CD4-positive, alpha-beta memory T cell (primary cell): ENCODE measurements at regions not wholly inside any gene's neighbourhood (a gene's known extent, or its start where the extent isn't known, plus 50 kb on each side); places are given as distances from the start of the nearest gene placed in this dataset.

Source experiments
- CTCF ChIA-PET: fragments of 350-600 bp; sonication (Branson Sonifier 250); formaldehyde crosslinking; loops from one replicate; lab custom pipeline; 2021; ENCODE audit warnings: inconsistent platforms; ENCODE audit not compliant: partially characterized antibody; lab: Charles Lee
- POLR2A ChIA-PET: fragments of 350-600 bp; sonication (Branson Sonifier 250); formaldehyde crosslinking; loops from one replicate; lab custom pipeline; 2021; ENCODE audit not compliant: partially characterized antibody; lab: Charles Lee
- DNase-seq, 5 donors: peaks; one replicate each; pipeline versions ENCODE4 v3.0.0 to v3.0.0-alpha.2; 2020 to 2022; ENCODE audit warnings: mixed read lengths in 1 of 5
- H3K27ac ChIP-seq: one replicate; pipeline ENCODE4 v1.7.0; 2013; ENCODE audit warnings: low read depth, low read length
- H3K27me3 ChIP-seq: 2 replicates; pipeline ENCODE4 v1.7.0; 2013; ENCODE audit warnings: mild to moderate bottlenecking, low read length, moderate library complexity; ENCODE audit not compliant: insufficient read depth
- H3K36me3 ChIP-seq: 2 replicates; pipeline ENCODE4 v1.7.0; 2013; ENCODE audit warnings: mild to moderate bottlenecking, low read length, moderate library complexity; ENCODE audit not compliant: insufficient read depth
- H3K4me1 ChIP-seq: 2 replicates; pipeline ENCODE4 v1.7.0; 2013; ENCODE audit warnings: mild to moderate bottlenecking, low read length, moderate library complexity; ENCODE audit not compliant: insufficient read depth
- H3K4me3 ChIP-seq, 2 donors: one replicate each; pipeline ENCODE4 v1.7.0; 2013; ENCODE audit warnings: low read length in 2 of 2, mild to moderate bottlenecking in 1 of 2
- H3K9me3 ChIP-seq, 2 donors: one replicate each; pipeline ENCODE4 v1.7.0; 2013; ENCODE audit warnings: low read length in 2 of 2, control low read depth in 1 of 2; ENCODE audit not compliant: control insufficient read depth in 1 of 2
- H3K27ac Mint-ChIP-seq, 7 donors: one replicate each; pipeline ENCODE4 v1.8.0; 2020 to 2021; ENCODE audit warnings: mixed read lengths in 7 of 7, mild to moderate bottlenecking in 6 of 7, inconsistent platforms in 3 of 7, moderate library complexity in 3 of 7
- H3K27me3 Mint-ChIP-seq, 2 donors: one replicate each; pipeline ENCODE4 v1.8.0; 2020 to 2021; ENCODE audit warnings: mixed read lengths in 2 of 2
- H3K36me3 Mint-ChIP-seq, 2 donors: one replicate each; pipeline ENCODE4 v1.8.0; 2020 to 2021; ENCODE audit warnings: mixed read lengths in 2 of 2, inconsistent platforms in 1 of 2, mild to moderate bottlenecking in 1 of 2
- H3K4me1 Mint-ChIP-seq, 4 donors: one replicate each; pipeline ENCODE4 v1.8.0; 2020 to 2021; ENCODE audit warnings: mixed read lengths in 4 of 4, mild to moderate bottlenecking in 1 of 4
- H3K4me3 Mint-ChIP-seq, 8 donors: one replicate each; pipeline ENCODE4 v1.8.0; 2020 to 2021; ENCODE audit warnings: mixed read lengths in 8 of 8, mild to moderate bottlenecking in 7 of 8, moderate library complexity in 6 of 8, inconsistent platforms in 3 of 8
- H3K9me3 Mint-ChIP-seq, 8 donors: one replicate each; pipeline ENCODE4 v1.8.0; 2020 to 2021; ENCODE audit warnings: mixed read lengths in 8 of 8, mild to moderate bottlenecking in 5 of 8, inconsistent platforms in 3 of 8, moderate library complexity in 1 of 8
- intact Hi-C: fragments of 100-400 bp; cut with micrococcal nuclease; formaldehyde crosslinking; loops from one replicate; pipeline ENCODE4 v1.15.1; 2023

DNA sequence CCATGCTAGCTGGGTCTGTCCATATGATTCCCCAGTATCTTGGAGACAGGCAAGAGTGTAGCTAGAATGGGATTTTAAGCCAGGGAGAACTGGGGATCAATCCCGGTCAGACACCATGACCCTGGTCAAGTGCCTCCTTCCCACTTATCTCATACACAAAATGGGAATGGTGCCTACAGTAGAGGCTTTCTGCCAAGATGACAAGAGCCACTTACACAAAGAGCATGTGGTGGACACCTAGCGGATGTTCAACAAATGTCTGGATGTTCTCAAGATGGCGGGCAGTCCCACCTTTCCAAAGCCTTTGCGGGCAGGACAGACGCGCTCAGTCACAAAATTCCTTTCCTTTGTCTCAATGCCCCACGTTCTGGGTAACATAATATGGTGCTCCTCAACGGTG, 57.3 kb downstream of the MAF start:
- no peak for DNase-seq
- H3K4me3 Mint-ChIP-seq, result no peak overlapping the region
- no peaks in the 10 kb centered on the region for H3K9me3 ChIP-seq
- H3K27me3 Mint-ChIP-seq, result peaks cover 1 to 4% of the 10 kb centered on the region in 2 donors
- no peak overlapping the region for H3K4me3 ChIP-seq
- ChIA-PET CTCF (no interaction called here), POLR2A (no interaction called here)
- peaks cover 0 to 1% (median 0%) of the 10 kb centered on the region in 4 donors for H3K4me1 Mint-ChIP-seq
- H3K36me3 Mint-ChIP-seq, result no peaks in the 10 kb centered on the region
- H3K27ac Mint-ChIP-seq, result no peak overlapping the region
- no peaks in the 10 kb centered on the region for H3K36me3 ChIP-seq
- no peaks in the 10 kb centered on the region for H3K27me3 ChIP-seq
- H3K9me3 Mint-ChIP-seq, result no peaks in the 10 kb centered on the region
- intact Hi-C loops, result no loop called here
- H3K27ac ChIP-seq, result no peak overlapping the region
- no peaks in the 10 kb centered on the region for H3K4me1 ChIP-seq

DNA sequence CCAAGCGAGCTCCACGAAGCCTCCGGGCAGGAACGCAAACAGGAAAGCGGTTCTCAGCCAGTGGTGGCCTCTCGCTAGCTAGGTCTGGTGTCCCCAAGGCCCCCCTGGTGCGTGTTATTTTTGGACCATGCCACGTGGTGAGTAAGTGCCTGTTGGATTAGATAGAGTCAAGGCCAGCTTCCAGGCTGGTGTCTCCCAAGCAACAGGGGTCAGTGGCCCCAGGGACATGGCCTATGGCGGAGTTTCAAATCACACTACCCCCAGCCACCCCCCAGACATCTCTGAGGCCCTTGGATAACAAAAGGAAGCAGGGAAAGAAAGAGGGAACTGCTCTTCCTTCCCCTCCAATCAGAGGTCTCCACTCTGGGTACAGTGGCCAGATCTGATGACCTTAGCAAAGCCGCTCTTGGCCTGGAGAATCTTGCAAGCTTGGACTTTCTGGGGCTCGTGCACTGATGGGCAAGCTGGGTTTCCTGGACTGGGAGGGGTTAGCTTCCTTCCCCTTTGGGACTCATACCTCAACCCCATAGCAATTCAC, 58.2 kb downstream of the MAF start:
- DNase-seq, result no peak
- no peak overlapping the region for H3K4me3 Mint-ChIP-seq
- H3K4me3 ChIP-seq, result no peak overlapping the region
- no peak overlapping the region for H3K27ac ChIP-seq
- ChIA-PET POLR2A (no interaction called here), CTCF (interaction anchor here (1.5 kb wide), 1 partner anchor 12 kb away, joined by 3 read pairs; no protein-coding TSS in a partner anchor)
- H3K4me1 ChIP-seq, result no peaks in the 10 kb centered on the region
- intact Hi-C loops, result no loop called here
- H3K27me3 Mint-ChIP-seq, result peaks cover 1 to 4% of the 10 kb centered on the region in 2 donors
- no peaks in the 10 kb centered on the region for H3K36me3 Mint-ChIP-seq
- H3K36me3 ChIP-seq, result no peaks in the 10 kb centered on the region
- no peak overlapping the region for H3K27ac Mint-ChIP-seq
- H3K4me1 Mint-ChIP-seq, result peaks cover 0 to 1% (median 0%) of the 10 kb centered on the region in 4 donors
- H3K9me3 Mint-ChIP-seq, result no peaks in the 10 kb centered on the region
- H3K27me3 ChIP-seq, result no peaks in the 10 kb centered on the region
- no peaks in the 10 kb centered on the region for H3K9me3 ChIP-seq

DNA sequence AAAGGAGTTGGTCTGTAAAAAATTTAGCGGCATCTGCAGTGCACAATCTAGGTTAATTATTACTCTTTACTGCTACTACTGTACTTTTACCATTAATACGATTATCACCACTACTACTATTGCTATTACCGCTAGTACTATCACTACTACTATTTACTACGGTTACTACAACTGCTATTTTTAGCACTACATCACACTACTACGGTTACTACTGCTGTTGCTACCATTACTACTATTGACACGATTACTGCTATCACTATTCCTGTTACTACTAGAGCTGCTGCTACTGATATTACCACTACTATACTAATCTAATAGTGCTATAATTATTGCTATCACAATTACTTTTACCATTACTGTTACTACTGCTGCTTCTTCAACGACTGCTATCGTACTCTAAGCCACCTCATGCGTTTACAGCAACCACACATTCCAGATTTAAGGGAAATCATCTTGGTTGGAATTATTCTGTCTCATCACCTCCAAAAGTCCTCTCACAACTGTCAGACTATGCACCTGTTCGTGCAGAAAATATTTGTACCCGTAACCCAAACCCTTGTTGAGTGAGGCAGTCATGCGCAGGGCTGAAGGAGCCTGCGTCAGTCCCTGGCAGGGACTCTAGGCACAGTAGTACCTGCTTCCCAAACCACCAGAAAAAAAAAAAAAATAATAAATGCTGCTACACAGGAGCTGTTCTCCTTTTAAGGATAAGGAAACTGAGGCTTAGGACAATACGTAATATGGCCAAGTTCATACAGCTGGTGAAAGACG, 59.5 kb downstream of the MAF start:
- intact Hi-C loops, result no loop called here
- DNase-seq, result no peak
- POLR2A ChIA-PET, result interaction anchor here (0.6 kb wide), 1 partner anchor 53 kb away, joined by 3 read pairs; no protein-coding TSS in a partner anchor
- H3K9me3 ChIP-seq, result no peaks in the 10 kb centered on the region
- no peak overlapping the region for H3K27ac ChIP-seq
- no peaks in the 10 kb centered on the region for H3K4me1 ChIP-seq
- no peaks in the 10 kb centered on the region for H3K36me3 ChIP-seq
- Mint-ChIP-seq H3K9me3 (no peaks in the 10 kb centered on the region), H3K4me1 (peaks cover 0 to 1% (median 0%) of the 10 kb centered on the region in 4 donors), H3K27me3 (peaks cover 0 to 2% of the 10 kb centered on the region in 2 donors), H3K27ac (no peak overlapping the region), H3K4me3 (no peak overlapping the region), H3K36me3 (no peaks in the 10 kb centered on the region)
- H3K27me3 ChIP-seq, result no peaks in the 10 kb centered on the region
- CTCF ChIA-PET, result interaction anchor here (1.5 kb wide), 1 partner anchor 10 kb away, joined by 3 read pairs; no protein-coding TSS in a partner anchor
- H3K4me3 ChIP-seq, result no peak overlapping the region

DNA sequence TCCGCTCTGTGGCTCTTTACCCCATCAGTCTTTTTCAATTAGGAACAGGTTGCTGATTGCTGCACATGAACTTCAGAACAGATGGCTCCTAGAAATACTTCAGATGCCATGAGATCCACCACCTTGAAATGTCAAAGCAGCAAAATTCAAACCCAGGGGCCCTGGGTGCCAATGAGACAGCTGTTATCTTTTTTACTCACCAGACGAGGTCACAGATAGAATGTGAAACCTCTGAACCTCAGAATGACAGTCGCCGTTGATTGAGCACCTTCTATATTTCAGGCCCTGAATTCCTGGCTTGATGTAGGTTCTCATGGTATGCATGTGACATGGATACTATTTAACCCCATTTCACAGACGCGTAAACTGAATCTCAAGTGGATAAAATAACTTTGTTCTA, 63.0 kb downstream of the MAF start:
- H3K4me1 ChIP-seq, result no peaks in the 10 kb centered on the region
- no peak overlapping the region for H3K27ac ChIP-seq
- no peaks in the 10 kb centered on the region for H3K9me3 Mint-ChIP-seq
- intact Hi-C loops, result no loop called here
- H3K36me3 ChIP-seq, result no peaks in the 10 kb centered on the region
- no peaks in the 10 kb centered on the region for H3K4me1 Mint-ChIP-seq
- H3K4me3 Mint-ChIP-seq, result no peak overlapping the region
- H3K27me3 Mint-ChIP-seq, result peaks cover 0 to 2% of the 10 kb centered on the region in 2 donors
- no peak overlapping the region for H3K27ac Mint-ChIP-seq
- no peaks in the 10 kb centered on the region for H3K9me3 ChIP-seq
- H3K27me3 ChIP-seq, result no peaks in the 10 kb centered on the region
- H3K4me3 ChIP-seq, result no peak overlapping the region
- DNase-seq, result no peak
- ChIA-PET POLR2A (no interaction called here), CTCF (no interaction called here)
- no peaks in the 10 kb centered on the region for H3K36me3 Mint-ChIP-seq

DNA sequence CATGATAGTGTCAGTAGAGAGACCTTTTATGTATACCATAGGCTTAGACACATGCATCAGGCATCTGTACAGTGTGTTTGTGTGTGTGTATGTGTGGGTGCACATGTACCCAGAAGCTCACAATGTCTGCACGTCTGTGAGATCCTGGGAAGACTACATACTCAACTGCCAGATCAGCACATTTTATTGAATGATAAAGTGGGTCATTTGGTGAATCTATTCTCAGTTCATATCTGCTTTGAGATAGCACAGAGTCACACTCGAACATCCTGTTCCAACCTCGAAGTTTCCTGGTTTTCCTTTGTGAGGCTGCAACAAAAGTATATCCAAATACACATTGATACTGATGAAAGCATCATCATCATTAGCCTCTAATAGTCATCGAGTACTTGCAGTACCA, 63.6 kb downstream of the MAF start:
- Histone ChIP-seq H3K9me3 (no peaks in the 10 kb centered on the region), H3K27me3 (no peaks in the 10 kb centered on the region), H3K36me3 (no peaks in the 10 kb centered on the region), H3K4me3 (no peak overlapping the region), H3K4me1 (no peaks in the 10 kb centered on the region), H3K27ac (no peak overlapping the region)
- Mint-ChIP-seq H3K9me3 (no peaks in the 10 kb centered on the region), H3K27me3 (peaks cover 0 to 2% of the 10 kb centered on the region in 2 donors), H3K4me3 (no peak overlapping the region), H3K4me1 (no peaks in the 10 kb centered on the region), H3K27ac (no peak overlapping the region), H3K36me3 (no peaks in the 10 kb centered on the region)
- CTCF ChIA-PET, result no interaction called here
- DNase-seq, result no peak
- POLR2A ChIA-PET, result no interaction called here
- intact Hi-C loops, result no loop called here

DNA sequence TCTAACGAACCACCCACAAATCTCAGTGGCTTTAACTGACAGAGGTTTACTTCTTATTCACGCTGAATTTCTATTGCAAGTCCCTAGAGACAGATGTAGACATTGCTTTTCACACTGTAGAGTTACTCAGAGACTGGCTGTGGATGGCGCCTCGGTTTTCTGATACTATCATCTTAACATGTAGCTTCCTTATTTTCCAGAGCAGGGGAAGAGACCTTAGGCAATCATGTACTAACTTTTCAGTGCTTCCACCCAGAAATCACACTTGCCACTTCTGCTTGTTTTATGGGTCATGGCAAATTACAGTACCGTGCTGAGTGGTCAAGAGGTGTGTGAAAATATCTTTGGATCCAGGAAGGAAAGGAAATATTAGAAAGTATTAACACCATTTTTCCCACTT, 65.4 kb downstream of the MAF start:
- no peaks in the 10 kb centered on the region for H3K27me3 ChIP-seq
- DNase-seq, result no peak
- no peaks in the 10 kb centered on the region for H3K4me1 ChIP-seq
- no peaks in the 10 kb centered on the region for H3K9me3 Mint-ChIP-seq
- H3K27me3 Mint-ChIP-seq, result no peaks in the 10 kb centered on the region
- H3K36me3 ChIP-seq, result no peaks in the 10 kb centered on the region
- intact Hi-C loops, result no loop called here
- H3K4me3 Mint-ChIP-seq, result no peak overlapping the region
- H3K27ac Mint-ChIP-seq, result no peak overlapping the region
- no peaks in the 10 kb centered on the region for H3K36me3 Mint-ChIP-seq
- no peaks in the 10 kb centered on the region for H3K4me1 Mint-ChIP-seq
- ChIA-PET POLR2A (no interaction called here), CTCF (no interaction called here)
- H3K9me3 ChIP-seq, result no peaks in the 10 kb centered on the region
- no peak overlapping the region for H3K27ac ChIP-seq
- no peak overlapping the region for H3K4me3 ChIP-seq

DNA sequence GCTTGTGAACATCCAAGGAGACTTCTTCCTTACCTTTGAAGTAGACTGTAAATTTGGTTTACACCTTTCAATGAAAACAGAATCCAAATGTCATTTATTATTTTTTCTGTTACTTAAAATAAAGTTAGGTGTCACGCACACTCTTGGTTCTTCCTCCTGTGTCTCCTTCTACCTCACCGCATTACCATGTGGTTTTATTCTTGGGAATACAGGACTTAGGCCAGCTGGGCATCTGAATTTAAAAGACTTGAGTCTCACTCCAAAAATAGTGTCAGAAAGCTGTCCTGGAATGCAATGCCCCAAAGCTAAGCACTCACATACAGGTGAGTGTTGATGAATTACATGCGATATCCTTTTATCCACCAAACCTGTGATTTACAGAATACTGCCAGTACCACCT, 66.4 kb downstream of the MAF start:
- H3K9me3 ChIP-seq, result no peaks in the 10 kb centered on the region
- H3K27me3 Mint-ChIP-seq, result no peaks in the 10 kb centered on the region
- ChIA-PET CTCF (interaction anchor here (0.7 kb wide), 1 partner anchor 16 kb away, joined by 3 read pairs; no protein-coding TSS in a partner anchor), POLR2A (no interaction called here)
- H3K27me3 ChIP-seq, result no peaks in the 10 kb centered on the region
- no peaks in the 10 kb centered on the region for H3K4me1 Mint-ChIP-seq
- no peaks in the 10 kb centered on the region for H3K36me3 ChIP-seq
- no peak overlapping the region for H3K27ac ChIP-seq
- H3K9me3 Mint-ChIP-seq, result no peaks in the 10 kb centered on the region
- DNase-seq, result no peak
- no peak overlapping the region for H3K4me3 ChIP-seq
- intact Hi-C loops, result no loop called here
- no peaks in the 10 kb centered on the region for H3K36me3 Mint-ChIP-seq
- H3K4me1 ChIP-seq, result no peaks in the 10 kb centered on the region
- no peak overlapping the region for H3K27ac Mint-ChIP-seq
- H3K4me3 Mint-ChIP-seq, result no peak overlapping the region
